ENCODE measurements at regions not wholly inside any gene's neighbourhood (a gene's known extent, or its start where the extent isn't known, plus 50 kb on each side); places are given as distances from the start of the nearest gene placed in this dataset.

GRCh38 chr6:41404182-41404845 is 68.9 kb downstream of the NCR2 start:
- no peak for DNase-seq
- CTCF ChIA-PET = no interaction called here
- no peak overlapping the region for H3K27ac Mint-ChIP-seq
- H3K4me1 Mint-ChIP-seq = no peaks in the 10 kb centered on the region
- H3K4me3 Mint-ChIP-seq = no peak overlapping the region
- no peak for ATAC-seq
- no peaks in the 10 kb centered on the region for H3K36me3 Mint-ChIP-seq
- H3K9me3 Mint-ChIP-seq (ENCODE audit: low read depth) = no peaks in the 10 kb centered on the region
- peaks cover 32% of the 10 kb centered on the region for H3K27me3 Mint-ChIP-seq

- CTCF ChIA-PET = no interaction called here
- no peak for DNase-seq
Observed at GRCh38 chr6:41405941-41406727, 70.7 kb downstream of the NCR2 start.

GRCh38 chr6:41406728-41407489 is 71.5 kb downstream of the NCR2 start:
- Mint-ChIP-seq H3K36me3 (no peaks in the 10 kb centered on the region), H3K4me1 (no peaks in the 10 kb centered on the region), H3K9me3 (ENCODE audit: low read depth) (no peaks in the 10 kb centered on the region), H3K27ac (no peak overlapping the region), H3K27me3 (peaks cover 26% of the 10 kb centered on the region), H3K4me3 (no peak overlapping the region)
- ATAC-seq (no peak), DNase-seq (no peak)
- CTCF ChIA-PET = no interaction called here

More at GRCh38 chr6:41405941-41406727, 70.7 kb downstream of the NCR2 start:
- H3K27ac Mint-ChIP-seq = no peak overlapping the region
- no peaks in the 10 kb centered on the region for H3K4me1 Mint-ChIP-seq
- H3K9me3 Mint-ChIP-seq (ENCODE audit: low read depth) = no peaks in the 10 kb centered on the region
- no peak for ATAC-seq
- no peak overlapping the region for H3K4me3 Mint-ChIP-seq
- peaks cover 32% of the 10 kb centered on the region for H3K27me3 Mint-ChIP-seq
- H3K36me3 Mint-ChIP-seq = no peaks in the 10 kb centered on the region

GRCh38 chr6:41408576-41408975 is 73.2 kb downstream of the NCR2 start:
- Mint-ChIP-seq H3K27ac (no peak overlapping the region), H3K4me1 (no peaks in the 10 kb centered on the region), H3K27me3 (peaks cover 29% of the 10 kb centered on the region), H3K4me3 (no peak overlapping the region), H3K36me3 (no peaks in the 10 kb centered on the region), H3K9me3 (ENCODE audit: low read depth) (no peaks in the 10 kb centered on the region)
- no peak for ATAC-seq
- CTCF ChIA-PET = interaction anchor here (1.1 kb wide), 1 partner anchor 40 kb away, joined by 3 read pairs; no protein-coding TSS in a partner anchor
- DNase-seq = no peak

GRCh38 chr6:41408982-41409381 is 73.6 kb downstream of the NCR2 start:
- H3K4me1 Mint-ChIP-seq = no peaks in the 10 kb centered on the region
- H3K27ac Mint-ChIP-seq = no peak overlapping the region
- H3K9me3 Mint-ChIP-seq (ENCODE audit: low read depth) = no peaks in the 10 kb centered on the region
- CTCF ChIA-PET = interaction anchor here (1.1 kb wide), 2 partner anchors 15 to 41 kb away, joined by 3 to 4 read pairs; no protein-coding TSS in a partner anchor
- H3K36me3 Mint-ChIP-seq = no peaks in the 10 kb centered on the region
- no peak overlapping the region for H3K4me3 Mint-ChIP-seq
- ATAC-seq (no peak), DNase-seq (no peak)
- peaks cover 32% of the 10 kb centered on the region for H3K27me3 Mint-ChIP-seq

GRCh38 chr6:41409489-41409888 is 74.1 kb downstream of the NCR2 start:
- Mint-ChIP-seq H3K36me3 (no peaks in the 10 kb centered on the region), H3K4me3 (no peak overlapping the region), H3K9me3 (ENCODE audit: low read depth) (no peaks in the 10 kb centered on the region), H3K4me1 (no peaks in the 10 kb centered on the region), H3K27me3 (peaks cover 31% of the 10 kb centered on the region), H3K27ac (no peak overlapping the region)
- CTCF ChIA-PET = interaction anchor here (1.1 kb wide), 1 partner anchor 14 kb away, joined by 4 read pairs; no protein-coding TSS in a partner anchor
- no peak for DNase-seq
- ATAC-seq = no peak

GRCh38 chr6:41411961-41412360 is 76.6 kb downstream of the NCR2 start:
- H3K9me3 Mint-ChIP-seq (ENCODE audit: low read depth) = no peaks in the 10 kb centered on the region
- DNase-seq = no peak
- no peak overlapping the region for H3K27ac Mint-ChIP-seq
- peaks cover 53% of the 10 kb centered on the region for H3K27me3 Mint-ChIP-seq
- no peaks in the 10 kb centered on the region for H3K36me3 Mint-ChIP-seq
- H3K4me1 Mint-ChIP-seq = peaks cover 2% of the 10 kb centered on the region
- CTCF ChIA-PET = no interaction called here
- no peak overlapping the region for H3K4me3 Mint-ChIP-seq
- no peak for ATAC-seq

GRCh38 chr6:41413250-41413649 is 77.8 kb downstream of the NCR2 start:
- DNase-seq (no peak), ATAC-seq (no peak)
- Mint-ChIP-seq H3K4me3 (no peak overlapping the region), H3K36me3 (no peaks in the 10 kb centered on the region), H3K9me3 (ENCODE audit: low read depth) (no peaks in the 10 kb centered on the region), H3K4me1 (peaks cover 2% of the 10 kb centered on the region), H3K27me3 (peaks cover 65% of the 10 kb centered on the region), H3K27ac (no peak overlapping the region)
- CTCF ChIA-PET = no interaction called here

- peaks cover 2% of the 10 kb centered on the region for H3K4me1 Mint-ChIP-seq
- H3K27me3 Mint-ChIP-seq = peaks cover 77% of the 10 kb centered on the region
- CTCF ChIA-PET = interaction anchor here (1.2 kb wide), 1 partner anchor 8 kb away, joined by 4 read pairs; no protein-coding TSS in a partner anchor
- no peaks in the 10 kb centered on the region for H3K9me3 Mint-ChIP-seq (ENCODE audit: low read depth)
- no peak for ATAC-seq
- no peak overlapping the region for H3K27ac Mint-ChIP-seq
- no peak overlapping the region for H3K4me3 Mint-ChIP-seq
- H3K36me3 Mint-ChIP-seq = peaks cover 4% of the 10 kb centered on the region
- no peak for DNase-seq
Observed at GRCh38 chr6:41416501-41416837, 81.1 kb downstream of the NCR2 start.

GRCh38 chr6:41418741-41419140 is 83.3 kb downstream of the NCR2 start:
- ATAC-seq (no peak), DNase-seq (no peak)
- Mint-ChIP-seq H3K27ac (no peak overlapping the region), H3K9me3 (ENCODE audit: low read depth) (no peaks in the 10 kb centered on the region), H3K27me3 (peaks cover 88% of the 10 kb centered on the region), H3K4me1 (peaks cover 2% of the 10 kb centered on the region), H3K36me3 (peaks cover 4% of the 10 kb centered on the region), H3K4me3 (no peak overlapping the region)
- CTCF ChIA-PET = no interaction called here

GRCh38 chr6:41419385-41419784 is 84.0 kb downstream of the NCR2 start:
- Mint-ChIP-seq H3K9me3 (ENCODE audit: low read depth) (no peaks in the 10 kb centered on the region), H3K4me1 (peaks cover 2% of the 10 kb centered on the region), H3K27me3 (peaks cover 82% of the 10 kb centered on the region), H3K27ac (no peak overlapping the region), H3K4me3 (no peak overlapping the region), H3K36me3 (peaks cover 4% of the 10 kb centered on the region)
- no peak for ATAC-seq
- CTCF ChIA-PET = no interaction called here
- DNase-seq = no peak

GRCh38 chr6:41420186-41420585 is 84.8 kb downstream of the NCR2 start:
- ATAC-seq (no peak), DNase-seq (no peak)
- CTCF ChIA-PET = interaction anchor here (1.2 to 1.5 kb wide), 2 partner anchors 52 to 172 kb away, joined by 3 to 5 read pairs; no protein-coding TSS in a partner anchor
- Mint-ChIP-seq H3K9me3 (ENCODE audit: low read depth) (no peaks in the 10 kb centered on the region), H3K4me3 (no peak overlapping the region), H3K27me3 (peaks cover 75% of the 10 kb centered on the region), H3K4me1 (peaks cover 2% of the 10 kb centered on the region), H3K36me3 (peaks cover 4% of the 10 kb centered on the region), H3K27ac (no peak overlapping the region)

GRCh38 chr6:41422161-41422560 is 86.8 kb downstream of the NCR2 start:
- H3K36me3 Mint-ChIP-seq = peaks cover 4% of the 10 kb centered on the region
- CTCF ChIA-PET = interaction anchor here (0.8 to 2.1 kb wide), 7 partner anchors 9 to 180 kb away, joined by 3 to 6 read pairs (median 3); no protein-coding TSS in a partner anchor
- H3K9me3 Mint-ChIP-seq (ENCODE audit: low read depth) = no peaks in the 10 kb centered on the region
- H3K4me1 Mint-ChIP-seq = no peaks in the 10 kb centered on the region
- DNase-seq (no peak), ATAC-seq (no peak)
- no peak overlapping the region for H3K27ac Mint-ChIP-seq
- peaks cover 55% of the 10 kb centered on the region for H3K27me3 Mint-ChIP-seq
- no peak overlapping the region for H3K4me3 Mint-ChIP-seq
